ENCODE measurements at regions not wholly inside any gene's neighbourhood (a gene's known extent, or its start where the extent isn't known, plus 50 kb on each side); places are given as distances from the start of the nearest gene placed in this dataset.

DNA sequence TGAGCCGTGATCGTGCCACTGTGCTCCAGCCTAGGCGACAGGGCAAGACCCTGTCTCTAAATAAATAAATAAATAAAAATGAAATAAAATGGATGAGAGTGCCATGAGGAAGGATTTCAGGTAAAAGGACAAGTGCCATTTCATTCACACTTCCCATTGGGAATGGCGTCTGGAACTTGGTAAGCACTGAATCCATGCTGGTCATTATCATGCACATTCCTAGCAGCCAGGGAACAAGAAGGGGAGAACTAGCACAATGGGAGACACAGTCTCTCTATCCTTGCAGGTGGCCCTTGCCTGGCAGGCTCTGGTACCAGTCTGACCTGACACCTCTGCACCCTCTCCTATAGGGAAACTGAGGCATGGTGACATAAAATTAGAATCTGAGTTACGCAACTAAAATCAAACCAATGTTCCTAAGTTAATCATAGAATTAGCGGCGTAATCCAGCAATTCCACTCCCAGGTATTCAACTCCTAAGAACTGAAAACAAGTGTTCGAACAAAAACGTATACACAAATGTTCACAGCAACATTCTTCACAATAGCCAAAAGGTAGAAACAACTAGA is 70.8 kb upstream of the MFGE8 start:
- 96% methylated on average over 9 of the region's 9 CpGs for WGBS (ENCODE audit: missing lambda C conversion rate)
- H3K27ac ChIP-seq, result peak overlapping the region; percentile 87 to 89; a peak in 4 of 6 replicates
- no peaks in the 10 kb centered on the region for H3K9me3 ChIP-seq
- TF ChIP-seq CTCF (IDR thresholded peaks at IDR 0.05) (no peak), CEBPB (IDR thresholded peaks at IDR 0.05) (peak in 1 of 2 experiments; percentile 35; a peak in 1 of 4 replicates)
- FAIRE-seq (no peak), ATAC-seq (no peak), DNase-seq (ENCODE audit: low read depth in 1 of 2, low spot score in 1 of 2) (no peak)
- H3K4me1 ChIP-seq, result peaks cover 72% of the 10 kb centered on the region
- POLR2A ChIA-PET, result no interaction called here
- no peak overlapping the region for H3K4me2 ChIP-seq
- no peak overlapping the region for H3K4me3 ChIP-seq
- CTCF ChIA-PET, result interaction anchor here (2.4 kb wide), 1 partner anchor 9 kb away, joined by 22 read pairs; no protein-coding TSS in a partner anchor

DNA sequence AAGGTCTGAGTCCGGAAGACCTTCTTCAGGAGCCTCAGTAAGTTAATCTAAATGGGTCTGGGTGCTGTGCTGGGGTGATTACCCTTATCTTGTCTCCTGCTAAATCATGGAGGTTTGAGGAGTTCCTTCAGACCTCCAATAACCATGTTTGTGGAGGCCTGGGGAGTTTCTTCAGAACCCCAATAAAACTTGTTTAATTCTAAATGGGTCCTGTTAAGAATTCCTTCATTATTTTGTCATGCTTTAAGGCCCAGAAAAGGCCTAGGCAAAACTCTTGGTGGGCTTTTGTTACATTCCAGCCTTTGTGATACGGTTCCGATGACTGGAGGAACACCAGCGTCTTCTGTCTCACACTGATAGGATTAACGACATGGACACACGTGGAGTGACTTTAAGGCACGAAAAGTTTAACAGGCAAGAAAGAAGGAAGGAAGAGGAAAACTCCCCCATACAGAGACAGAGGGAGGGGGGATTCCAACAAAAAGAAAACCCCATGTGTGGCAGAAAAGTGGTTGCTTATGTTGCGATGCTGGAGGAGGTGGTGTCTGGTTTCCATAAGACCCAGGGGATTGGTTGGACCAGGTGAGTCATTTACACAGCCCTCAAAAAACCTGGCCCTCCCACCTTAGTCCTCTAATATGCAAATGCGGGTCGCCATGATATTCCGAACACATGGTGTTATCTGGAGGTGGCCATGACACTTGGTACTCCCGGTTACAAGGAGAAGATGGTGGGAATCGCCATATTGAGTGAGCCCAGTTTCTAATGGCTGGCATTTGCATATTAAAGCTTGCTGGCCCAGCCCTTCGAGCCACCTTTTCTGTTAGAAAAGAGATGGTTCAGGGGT is 72.6 kb upstream of the MFGE8 start:
- Histone ChIP-seq H3K4me3 (no peak overlapping the region), H3K4me1 (peaks cover 82% of the 10 kb centered on the region), H3K9me3 (no peaks in the 10 kb centered on the region), H3K27ac (peak overlapping the region; percentile 76 to 91; a peak in 5 of 6 replicates), H3K4me2 (peak overlapping the region; percentile 86)
- 96% methylated on average over 14 of the region's 14 CpGs for WGBS (ENCODE audit: missing lambda C conversion rate)
- POLR2A ChIA-PET, result no interaction called here
- TF ChIP-seq PBX3 (IDR thresholded peaks at IDR 0.05), result no peak
- TF ChIP-seq CHD4 (IDR thresholded peaks at IDR 0.05; ENCODE audit: borderline replicate concordance), result no peak
- no peak for TF ChIP-seq TFCP2L1 (CRISPR knock-in tag; IDR thresholded peaks at IDR 0.05)
- TF ChIP-seq HDAC2 (IDR thresholded peaks at IDR 0.05), result no peak
- no peak for TF ChIP-seq ATOH8 (CRISPR knock-in tag; IDR thresholded peaks at IDR 0.05; ENCODE audit: low read depth)
- no peak for TF ChIP-seq USF2 (IDR thresholded peaks at IDR 0.05)
- no peak for TF ChIP-seq RAD21 (conservative IDR thresholded peaks at IDR 0.05 in 1 of 2, IDR thresholded peaks at IDR 0.05 in 1 of 2)
- TF ChIP-seq MYC (IDR thresholded peaks at IDR 0.05; ENCODE audit: borderline replicate concordance, low read length), result no peak
- no peak for TF ChIP-seq HEYL (CRISPR knock-in tag; IDR thresholded peaks at IDR 0.05)
- TF ChIP-seq ESRRA (IDR thresholded peaks at IDR 0.05; ENCODE audit: borderline replicate concordance, low read length), result no peak
- TF ChIP-seq, protein P1, sequence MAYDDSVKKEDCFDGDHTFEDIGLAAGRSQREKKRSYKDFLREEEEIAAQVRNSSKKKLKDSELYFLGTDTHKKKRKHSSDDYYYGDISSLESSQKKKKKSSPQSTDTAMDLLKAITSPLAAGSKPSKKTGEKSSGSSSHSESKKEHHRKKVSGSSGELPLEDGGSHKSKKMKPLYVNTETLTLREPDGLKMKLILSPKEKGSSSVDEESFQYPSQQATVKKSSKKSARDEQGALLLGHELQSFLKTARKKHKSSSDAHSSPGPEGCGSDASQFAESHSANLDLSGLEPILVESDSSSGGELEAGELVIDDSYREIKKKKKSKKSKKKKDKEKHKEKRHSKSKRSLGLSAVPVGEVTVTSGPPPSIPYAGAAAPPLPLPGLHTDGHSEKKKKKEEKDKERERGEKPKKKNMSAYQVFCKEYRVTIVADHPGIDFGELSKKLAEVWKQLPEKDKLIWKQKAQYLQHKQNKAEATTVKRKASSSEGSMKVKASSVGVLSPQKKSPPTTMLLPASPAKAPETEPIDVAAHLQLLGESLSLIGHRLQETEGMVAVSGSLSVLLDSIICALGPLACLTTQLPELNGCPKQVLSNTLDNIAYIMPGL (CRISPR knock-in tag; IDR thresholded peaks at IDR 0.05; ENCODE audit: borderline replicate concordance), result no peak
- TF ChIP-seq SREBF2 (IDR thresholded peaks at IDR 0.05), result no peak
- TF ChIP-seq FOXS1 (CRISPR knock-in tag; IDR thresholded peaks at IDR 0.05), result no peak
- TF ChIP-seq RARB (CRISPR knock-in tag; IDR thresholded peaks at IDR 0.05), result no peak
- TF ChIP-seq EP300 (IDR thresholded peaks at IDR 0.05), result no peak
- CTCF ChIA-PET, result interaction anchor here (1.0 to 32.0 kb wide), 6 partner anchors 8 to 329 kb away, joined by 3 to 851 read pairs (median 3); partner anchors contain the start of genes HAPLN3 and MFGE8
- FAIRE-seq (no peak), ATAC-seq (no peak), DNase-seq (ENCODE audit: low read depth in 1 of 2, low spot score in 1 of 2) (no peak)
